ENCODE measurements at regions not wholly inside any gene's neighbourhood (a gene's known extent, or its start where the extent isn't known, plus 50 kb on each side); places are given as distances from the start of the nearest gene placed in this dataset.
"Not testable (repeated sequence)": the region's sequence is repeated elsewhere in the genome, so short reads cannot be mapped to it uniquely, and the experiment has no call there.

DNA sequence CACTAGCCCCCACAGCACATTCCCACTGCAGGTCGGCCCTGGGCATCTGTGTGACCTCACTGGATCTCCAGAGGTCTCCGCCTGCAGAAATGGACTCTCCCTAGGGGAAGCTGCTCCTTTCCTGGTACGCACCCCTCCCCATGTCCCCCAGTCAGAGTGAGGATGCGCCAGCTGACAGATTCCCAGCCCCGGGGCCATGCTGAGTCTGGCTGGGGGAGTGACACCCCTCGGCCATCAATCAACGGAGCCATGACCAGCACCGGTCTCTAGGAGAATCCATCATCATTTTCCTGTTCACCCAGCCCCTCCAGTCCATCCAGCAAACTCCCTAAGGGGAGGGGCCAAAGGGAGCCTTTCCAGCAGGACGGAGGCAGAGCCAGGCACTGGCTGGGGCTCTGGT is 68.7 kb upstream of the PAX7 start:
- DNase-seq (ENCODE audit: low spot score) = no peak

DNA sequence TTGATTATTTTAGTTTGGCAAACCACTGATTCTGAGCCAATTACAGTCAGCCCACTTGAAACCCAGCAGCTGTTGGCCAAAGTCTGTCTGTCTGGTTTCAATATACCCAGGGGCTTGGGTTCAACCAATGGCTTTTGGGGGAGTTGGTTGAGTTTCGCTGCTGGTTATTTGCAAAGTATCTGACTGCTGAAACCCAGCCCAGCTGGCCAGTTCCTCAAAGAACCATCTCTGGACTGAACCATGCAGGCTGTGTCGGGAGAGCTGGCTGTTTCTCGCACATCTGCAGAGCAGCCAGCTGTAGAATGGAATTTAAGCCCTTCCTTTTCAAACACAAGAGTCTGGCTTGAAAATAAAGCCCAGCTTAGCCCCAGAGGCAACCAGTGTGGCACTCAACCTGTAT is 66.0 kb upstream of the PAX7 start:
- DNase-seq (ENCODE audit: low spot score) = no peak

DNA sequence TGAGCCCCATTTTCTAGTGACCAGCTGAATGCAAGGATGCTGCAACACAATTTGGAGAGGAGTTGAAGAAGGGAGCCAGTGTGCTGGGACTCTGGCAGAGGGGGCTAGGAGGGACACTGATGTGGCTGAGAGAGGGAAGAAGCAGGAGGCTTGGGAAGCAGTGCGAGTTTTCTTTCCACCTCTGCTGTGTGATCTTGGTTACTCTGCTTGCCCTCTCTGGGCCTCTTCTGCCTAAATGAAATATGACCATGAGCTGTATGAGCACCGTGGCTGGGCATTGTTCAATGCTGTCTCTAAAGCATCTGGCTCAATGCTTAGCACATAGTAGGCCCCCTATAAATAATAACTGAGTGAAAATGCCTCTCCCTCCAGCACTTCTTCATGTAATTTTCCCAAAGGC is 65.3 kb upstream of the PAX7 start:
- DNase-seq (ENCODE audit: low spot score) = no peak

DNA sequence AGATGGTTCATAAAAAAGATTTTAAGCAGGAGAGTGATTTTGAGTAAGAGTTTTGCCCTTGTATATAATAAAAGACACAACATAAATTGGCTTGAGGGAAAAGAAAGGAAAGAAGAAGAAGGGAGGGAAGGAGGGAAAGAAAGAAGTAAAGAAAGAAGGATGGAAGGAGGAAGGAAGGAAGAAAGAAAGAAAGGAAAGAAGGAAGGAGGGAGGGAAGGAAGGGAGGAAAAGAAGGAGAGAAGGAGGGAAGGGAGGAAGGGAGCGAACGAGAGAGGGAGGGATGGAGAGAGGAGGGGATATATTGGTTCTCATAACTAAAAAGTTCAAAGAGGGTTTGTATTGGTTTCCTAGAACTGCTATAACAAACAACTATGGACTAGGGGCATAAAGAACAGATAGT is 62.2 kb upstream of the PAX7 start:
- no peak for DNase-seq (ENCODE audit: low spot score)

DNA sequence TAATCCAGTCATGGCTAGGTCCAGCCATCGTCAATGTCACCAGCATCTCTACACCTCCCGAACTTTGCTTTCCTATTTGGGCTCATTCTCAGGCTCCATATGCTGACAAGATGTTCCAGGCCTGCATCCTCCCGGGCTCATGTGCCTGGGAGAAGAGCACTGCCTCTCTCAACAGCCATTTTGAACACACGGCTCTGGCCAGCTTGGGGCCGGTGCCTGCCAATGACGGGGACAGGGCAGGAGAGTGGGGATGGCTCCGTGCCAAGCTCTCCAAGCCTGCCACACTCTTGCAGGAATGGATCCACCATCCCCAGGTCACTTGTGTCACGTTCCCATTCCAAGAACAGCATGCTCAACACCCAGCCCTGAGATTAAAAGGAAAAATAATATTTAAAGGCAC is 61.4 kb upstream of the PAX7 start:
- no peak for DNase-seq (ENCODE audit: low spot score)

DNA sequence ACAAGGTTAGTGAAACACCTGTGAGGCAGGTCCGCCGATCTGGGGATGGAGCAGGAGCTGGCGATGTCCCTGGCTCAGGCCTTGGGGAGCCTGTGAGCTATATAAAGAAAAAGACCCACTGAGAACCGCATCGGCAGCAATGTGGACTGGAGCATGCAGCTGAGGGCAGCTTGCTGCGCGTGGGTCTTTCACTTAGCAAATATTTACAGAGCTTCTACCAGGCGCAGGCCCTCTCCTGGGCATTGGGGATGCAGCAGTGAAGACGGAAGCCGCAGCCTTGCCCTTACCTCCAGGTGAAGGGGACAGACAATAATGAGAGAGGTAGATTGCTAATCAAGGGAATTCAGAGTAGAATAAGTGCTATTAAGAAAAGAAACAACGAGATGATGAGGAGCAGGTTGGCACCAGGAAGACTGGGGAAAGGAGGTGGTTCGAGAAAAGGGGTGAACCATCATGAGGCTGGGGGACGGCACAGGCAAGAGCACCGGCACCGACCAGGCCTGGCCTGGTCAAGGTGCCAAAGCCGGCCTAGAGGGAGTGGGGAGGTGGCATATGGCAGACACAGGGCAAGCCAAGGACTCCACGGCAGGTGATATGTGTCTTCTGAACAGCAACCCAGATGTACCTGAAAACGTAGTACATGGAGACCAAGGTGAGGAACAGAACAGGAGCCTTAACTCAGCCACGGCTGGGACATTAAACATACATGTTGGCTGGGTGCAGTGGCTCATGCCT is 60.7 kb upstream of the PAX7 start:
- DNase-seq (ENCODE audit: low spot score) = no peak

DNA sequence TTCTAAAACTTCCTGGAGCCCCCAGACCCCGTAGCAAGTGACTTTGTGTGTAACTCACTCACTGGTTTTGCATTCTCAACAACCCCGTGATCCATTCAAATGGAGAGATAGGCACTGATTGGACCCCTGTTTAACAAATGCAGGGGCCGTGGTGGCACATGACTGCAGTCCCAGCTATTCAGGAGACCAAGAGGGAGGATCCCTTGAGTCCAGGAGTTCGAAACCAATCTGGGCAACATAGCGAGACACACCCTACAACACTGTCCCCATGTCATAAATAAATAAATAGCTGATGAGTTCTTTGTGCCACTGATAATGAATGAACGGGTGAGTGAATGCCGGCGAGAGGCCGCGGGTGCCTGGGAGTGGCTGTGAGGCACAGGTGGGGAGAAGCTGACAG is 59.4 kb upstream of the PAX7 start:
- no peak for DNase-seq (ENCODE audit: low spot score)

DNA sequence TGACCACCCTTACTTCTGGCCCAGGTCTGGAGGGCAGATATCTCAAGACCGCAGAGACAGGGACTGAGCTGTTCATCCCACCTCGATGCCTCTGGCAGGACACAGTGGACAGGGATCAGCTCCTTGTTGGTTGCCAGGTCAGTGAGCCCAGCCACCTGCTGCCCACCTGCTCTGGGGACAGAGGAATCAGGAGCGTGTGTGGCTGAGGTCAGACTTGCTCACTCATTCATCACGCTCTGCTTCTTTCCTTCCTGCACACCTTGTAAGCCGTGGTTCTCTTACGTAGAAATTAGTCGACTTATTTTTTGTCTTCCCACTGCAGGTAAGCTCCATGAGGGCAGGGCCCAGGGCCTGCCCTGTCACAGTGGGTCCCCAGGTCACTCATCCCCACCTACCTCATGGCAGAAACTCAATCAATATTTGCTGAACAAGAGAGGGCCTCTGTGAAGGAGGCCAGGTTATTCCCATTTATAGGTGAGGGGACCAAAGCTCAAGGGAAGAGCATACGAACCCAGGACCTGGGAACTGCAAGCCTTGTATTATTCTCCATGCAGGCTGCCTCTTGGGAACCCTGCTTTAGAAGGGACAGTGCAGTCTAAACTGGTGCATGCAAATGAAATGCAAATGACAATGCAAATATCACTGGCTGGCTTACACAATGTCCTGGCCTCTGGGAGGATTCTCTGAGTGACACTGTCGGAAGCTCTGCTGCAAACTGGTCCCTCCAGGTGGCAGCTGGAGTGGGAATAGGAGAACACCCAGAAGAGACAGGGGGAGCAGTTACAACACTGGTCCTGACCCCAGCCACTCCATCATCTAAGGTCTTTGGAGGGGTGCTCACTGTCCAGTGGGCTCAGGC is 58.4 kb upstream of the PAX7 start:
- DNase-seq (ENCODE audit: low spot score) = no peak

DNA sequence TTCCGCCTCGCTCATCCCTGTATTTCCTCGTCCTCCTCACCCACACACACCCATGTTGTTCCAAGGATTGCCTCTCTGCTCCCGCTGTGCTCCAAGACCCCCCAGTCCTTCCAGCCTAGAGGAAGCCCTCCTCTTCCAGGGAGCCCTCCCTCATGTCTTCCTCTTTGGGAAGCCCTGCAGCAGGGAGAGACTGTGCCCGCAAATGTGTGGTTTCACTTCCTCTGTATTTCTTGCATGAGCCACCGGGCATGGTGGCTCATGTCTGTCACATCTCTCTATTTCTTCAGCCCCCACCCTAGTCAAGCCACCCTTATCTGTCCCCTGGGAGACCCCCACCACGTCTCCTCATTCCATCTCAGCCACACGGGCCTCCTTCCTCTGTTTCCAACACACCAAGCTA is 57.5 kb upstream of the PAX7 start:
- DNase-seq (ENCODE audit: low spot score) = no peak

DNA sequence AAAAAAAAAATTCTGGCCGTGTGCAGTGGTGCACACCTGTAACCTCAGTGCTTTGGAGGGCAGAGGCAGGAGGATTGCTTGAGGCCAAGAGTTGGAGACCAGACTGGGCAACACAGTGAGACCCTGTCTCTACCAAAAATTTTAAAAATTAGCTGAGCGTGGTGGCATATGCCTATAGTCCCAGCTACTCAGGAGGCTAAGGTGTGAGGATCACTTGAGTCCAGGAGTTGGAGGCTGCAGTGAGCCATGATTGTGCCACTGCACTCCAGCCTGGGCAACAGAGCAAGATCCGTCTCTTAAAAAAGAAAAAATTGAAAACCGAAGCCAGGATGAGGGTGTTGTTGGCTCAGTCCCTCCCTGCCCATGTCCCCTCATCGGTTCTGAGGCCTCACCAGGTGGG is 55.9 kb upstream of the PAX7 start:
- DNase-seq (ENCODE audit: low spot score) = no peak

DNA sequence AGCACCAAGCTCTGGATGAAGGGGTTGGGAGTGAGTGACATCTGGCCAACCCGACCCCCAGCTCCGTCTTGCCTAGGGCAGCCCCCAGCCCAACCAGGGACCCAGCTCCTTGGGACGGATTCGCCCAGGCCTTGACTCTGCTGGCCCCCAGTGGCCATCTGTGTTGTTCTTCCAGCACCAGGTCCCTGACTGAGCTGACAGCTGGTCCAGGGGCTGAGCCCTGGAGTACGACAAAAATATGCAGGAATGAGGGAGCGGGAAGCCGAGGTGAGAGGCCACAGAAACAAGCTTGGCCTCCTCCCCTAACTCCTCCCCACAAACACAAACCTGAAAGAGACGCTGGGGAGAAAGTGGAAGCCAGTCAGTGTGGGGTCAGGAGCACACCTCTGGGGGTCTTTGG is 55.0 kb upstream of the PAX7 start:
- DNase-seq (ENCODE audit: low spot score) = peak; percentile 20

DNA sequence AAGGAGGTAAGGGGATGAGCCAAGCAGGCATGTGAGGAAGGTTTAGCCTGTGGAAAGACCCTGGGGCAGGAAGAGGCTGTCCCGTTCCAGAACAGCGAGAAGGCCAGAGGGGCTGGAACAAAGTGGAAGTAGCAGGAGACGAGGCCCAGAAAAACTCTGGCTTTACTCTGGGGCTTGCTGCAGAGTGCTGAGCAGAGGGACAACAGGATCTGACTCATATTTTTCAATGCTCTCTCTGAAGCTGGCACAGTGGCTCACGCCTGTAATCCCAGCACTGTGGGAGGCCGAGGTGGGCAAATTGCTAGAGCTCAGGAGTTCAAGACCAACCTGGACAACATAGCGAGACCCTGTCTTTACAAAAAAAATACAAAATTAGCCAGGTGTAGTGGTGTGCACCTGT is 52.4 kb upstream of the PAX7 start:
- peak; percentile 6 for DNase-seq (ENCODE audit: low spot score)

DNA sequence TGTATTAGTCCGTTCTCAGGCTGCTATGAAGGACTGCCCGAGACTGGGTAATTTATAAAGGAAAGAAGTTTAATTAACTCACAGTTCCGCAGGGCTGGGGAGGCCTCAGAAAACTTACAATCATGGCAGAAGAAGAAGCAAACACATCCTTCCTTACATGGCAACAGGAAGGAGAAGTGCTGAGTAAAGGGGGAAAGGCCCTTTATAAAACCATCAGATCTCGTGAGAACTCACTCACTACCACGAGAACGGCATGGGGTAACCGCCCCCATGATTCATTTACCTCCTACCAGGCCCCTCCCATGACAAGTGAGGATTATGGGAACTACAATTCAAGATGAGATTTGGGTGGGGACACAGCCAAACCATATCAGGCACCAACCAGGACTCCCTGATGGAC is 51.4 kb upstream of the PAX7 start:
- not testable (repeated sequence) for DNase-seq (ENCODE audit: low spot score)

DNA sequence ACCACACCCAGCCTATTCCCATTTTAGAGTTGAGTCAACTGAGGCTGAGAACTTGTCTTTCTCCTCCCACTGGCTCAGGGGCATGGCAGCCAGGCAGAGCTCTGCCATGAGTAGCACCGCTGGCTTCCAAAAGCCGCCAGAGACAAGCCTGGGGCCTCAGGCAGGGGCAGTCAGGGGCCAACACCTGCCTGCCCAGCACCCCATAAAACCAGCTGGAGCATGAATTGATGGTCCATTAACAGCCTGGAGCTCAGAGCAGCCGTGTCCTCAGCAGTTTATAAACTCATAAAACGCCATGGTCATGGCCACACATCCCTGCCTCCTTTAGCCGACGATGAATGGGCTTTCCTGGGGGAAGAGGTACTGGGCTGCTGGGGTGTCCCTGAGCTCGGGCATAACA is 50.6 kb upstream of the PAX7 start:
- no peak for DNase-seq (ENCODE audit: low spot score)

DNA sequence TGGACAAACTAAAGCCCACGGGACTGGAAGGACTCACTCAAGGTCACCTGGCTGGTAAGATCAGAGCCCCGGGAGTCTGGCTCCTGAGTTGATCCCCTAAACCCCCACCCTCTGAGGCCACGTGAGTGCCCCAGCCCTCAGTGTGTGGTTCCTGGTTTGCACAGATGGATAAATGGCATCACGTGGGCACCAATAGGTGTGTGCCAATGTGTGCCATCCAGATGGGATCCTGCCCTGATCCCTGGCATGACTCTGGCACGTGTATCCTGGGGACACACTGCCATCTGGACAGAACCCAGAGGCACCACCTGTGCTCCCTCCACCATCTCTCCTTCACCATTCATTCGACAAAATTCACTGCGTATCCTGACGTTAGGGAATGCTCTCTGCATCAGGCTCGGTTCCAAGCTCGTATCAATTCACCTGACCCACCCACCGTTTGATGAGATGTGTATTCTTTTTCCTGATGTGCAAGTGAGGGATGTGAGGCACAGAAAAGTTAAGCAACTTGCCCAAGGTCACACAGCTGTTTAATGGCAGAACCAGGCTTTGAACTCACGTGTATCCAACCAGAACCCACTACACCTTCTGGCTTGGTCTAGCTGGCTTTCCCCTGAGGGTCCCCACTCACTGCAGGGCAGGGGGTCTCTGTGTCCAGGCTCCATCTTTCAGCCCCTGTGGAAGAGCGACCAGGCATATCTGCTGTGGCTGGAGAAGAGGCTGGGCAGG is 49.8 kb upstream of the PAX7 start:
- DNase-seq (ENCODE audit: low spot score) = no peak
